Keratinocyte (primary cell): ENCODE measurements at regions not wholly inside any gene's neighbourhood (a gene's known extent, or its start where the extent isn't known, plus 50 kb on each side); places are given as distances from the start of the nearest gene placed in this dataset.

Experiments
- DNase-seq: peaks from one replicate; pipeline ENCODE4 v3.0.0-alpha.2; 2011; ENCODE audit warnings: low read depth, missing footprints, low spot score
- FAIRE-seq: peaks from 2 replicates; lab custom pipeline; 2011; peaks lifted over from hg19 to GRCh38; lab: Jason Lieb, UNC
- H2AFZ ChIP-seq: 2 replicates; pipeline ENCODE4 v1.6.0; 2012; ENCODE audit warnings: low read length, control low read depth, inconsistent platforms; ENCODE audit not compliant: control insufficient read depth
- H3K27ac ChIP-seq: 2 replicates; pipeline ENCODE4 v1.5.1; 2011; ENCODE audit warnings: low read length; ENCODE audit not compliant: control insufficient read depth, insufficient read depth
- H3K27me3 ChIP-seq: 3 replicates; pipeline ENCODE4 v1.6.0; 2011; ENCODE audit warnings: low read length; ENCODE audit not compliant: control insufficient read depth, insufficient read depth; ENCODE audit errors: extremely low read depth
- H3K36me3 ChIP-seq, 2 experiments: 2 replicates in 1 of 2; 3 replicates in 1 of 2; pipeline ENCODE4 v1.5.1; 2011; ENCODE audit warnings: low read length in 2 of 2, mild to moderate bottlenecking in 1 of 2; ENCODE audit not compliant: control insufficient read depth in 2 of 2, insufficient read depth in 2 of 2; ENCODE audit errors: extremely low read depth in 1 of 2
- H3K4me1 ChIP-seq: 3 replicates; pipeline ENCODE4 v1.5.1; 2011; ENCODE audit warnings: low read length; ENCODE audit not compliant: control insufficient read depth, insufficient read depth; ENCODE audit errors: extremely low read depth
- H3K4me2 ChIP-seq: 3 replicates; pipeline ENCODE4 v1.6.0; 2011; ENCODE audit warnings: low read depth, low read length; ENCODE audit not compliant: control insufficient read depth, insufficient read depth; ENCODE audit errors: extremely low read depth
- H3K4me3 ChIP-seq, 3 experiments: fragments of 200-600 bp in 1 of 3; sonication (generic) in 1 of 3; 2 replicates in 2 of 3; 3 replicates in 1 of 3; pipeline ENCODE4 v1.5.1; 2011 to 2016; ENCODE audit warnings: low read length in 3 of 3, mild to moderate bottlenecking in 3 of 3, control low read depth in 2 of 3, inconsistent platforms in 1 of 3, low read depth in 1 of 3, mixed read lengths in 1 of 3, mixed run types in 1 of 3, moderate library complexity in 1 of 3; ENCODE audit not compliant: control insufficient read depth in 2 of 3, insufficient read depth in 2 of 3; ENCODE audit errors: extremely low read depth in 1 of 3
- H3K79me2 ChIP-seq: 2 replicates; pipeline ENCODE4 v1.6.0; 2012; ENCODE audit warnings: low read length; ENCODE audit not compliant: control insufficient read depth, insufficient read depth
- H3K9ac ChIP-seq: 3 replicates; pipeline ENCODE4 v1.6.0; 2011; ENCODE audit warnings: low read length; ENCODE audit not compliant: control insufficient read depth, insufficient read depth; ENCODE audit errors: extremely low read depth
- H3K9me1 ChIP-seq: 3 replicates; pipeline ENCODE4 v1.6.0; 2011; ENCODE audit warnings: low read length; ENCODE audit not compliant: control insufficient read depth, insufficient read depth; ENCODE audit errors: extremely low read depth
- H3K9me3 ChIP-seq: 2 replicates; pipeline ENCODE4 v1.5.1; 2012; ENCODE audit warnings: low read depth, low read length; ENCODE audit not compliant: control insufficient read depth
- H4K20me1 ChIP-seq: 3 replicates; pipeline ENCODE4 v1.6.0; 2011; ENCODE audit warnings: low read length; ENCODE audit not compliant: control insufficient read depth, insufficient read depth; ENCODE audit errors: extremely low read depth
- CTCF ChIP-seq, 3 experiments: IDR thresholded peaks in 1 of 3; conservative IDR thresholded peaks in 1 of 3; optimal IDR thresholded peaks in 1 of 3; 2 replicates in 2 of 3; 3 replicates in 1 of 3; pipeline versions ENCODE3 to v1.5.1; 2011; ENCODE audit warnings: low read length in 3 of 3, mild to moderate bottlenecking in 3 of 3, moderate library complexity in 2 of 3, control low read depth in 1 of 3, inconsistent platforms in 1 of 3; ENCODE audit not compliant: insufficient read depth in 2 of 3; ENCODE audit errors: extremely low read depth in 1 of 3
- EZH2 ChIP-seq: IDR thresholded peaks from one replicate; pipeline ENCODE4 v1.6.1; 2012; ENCODE audit warnings: inconsistent platforms, mild to moderate bottlenecking, low read length, moderate library complexity
- dilution Hi-C: fragments of 300-500 bp; cut with MboI; formaldehyde crosslinking; loops from one replicate; pipeline ENCODE4 v1.7.0; 2020; ENCODE audit warnings: low sequenced_read_pairs; ENCODE audit not compliant: extremely low pct_ligation_motif_present

DNA sequence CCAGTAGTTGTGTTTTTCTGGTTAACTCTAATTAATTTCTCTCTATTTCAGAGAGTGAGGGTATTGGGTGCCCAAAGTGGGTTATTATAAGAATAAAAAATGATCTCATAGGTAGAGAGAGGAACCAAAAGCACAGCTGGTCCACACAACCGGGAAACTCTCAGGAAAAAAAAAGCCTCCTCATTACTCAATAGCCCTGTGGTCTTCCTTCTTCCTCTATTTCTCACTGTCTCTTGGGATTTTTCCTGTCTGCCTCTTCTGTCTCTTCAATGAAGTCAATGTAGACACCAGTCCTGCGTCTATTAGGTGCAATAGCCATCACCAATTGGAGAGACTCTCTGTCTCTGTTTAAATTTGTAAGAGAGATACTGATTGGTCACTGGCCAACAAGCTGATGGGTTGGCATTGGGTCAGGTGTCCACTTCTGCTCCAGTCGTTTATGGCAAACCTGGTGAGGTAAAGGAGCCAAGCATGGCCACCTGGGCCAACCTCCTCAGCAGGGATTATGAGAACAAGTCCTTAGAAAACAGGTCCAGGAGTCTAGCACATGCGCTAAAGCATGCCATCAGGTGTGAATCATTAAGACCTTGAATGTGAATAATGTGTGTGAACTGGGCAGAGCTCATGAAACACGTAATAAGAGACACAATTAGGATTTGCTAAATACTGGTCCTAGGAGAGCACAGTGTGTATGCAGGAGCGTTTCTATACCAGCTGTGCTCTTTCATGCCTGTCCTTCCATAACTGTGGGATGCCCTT, 443.0 kb upstream of the RUNX1 start:
- H3K27ac ChIP-seq, result no peak overlapping the region
- H3K4me1 ChIP-seq, result peaks cover 4% of the 10 kb centered on the region
- TF ChIP-seq CTCF (optimal IDR thresholded peaks at IDR 0.05 in 1 of 3, IDR thresholded peaks at IDR 0.05 in 1 of 3, conservative IDR thresholded peaks at IDR 0.05 in 1 of 3; ENCODE audit: extremely low read depth in 1 of 3, insufficient read depth in 2 of 3, low read length in 3 of 3), result no peak
- TF ChIP-seq EZH2, result no peak
- no peak overlapping the region for H2AFZ ChIP-seq
- no peak for DNase-seq
- FAIRE-seq, result no peak
- no peak overlapping the region for H3K4me2 ChIP-seq
- no peaks in the 10 kb centered on the region for H4K20me1 ChIP-seq
- no peaks in the 10 kb centered on the region for H3K9me3 ChIP-seq
- dilution Hi-C loops, result no loop called here
- no peak overlapping the region for H3K9ac ChIP-seq
- H3K27me3 ChIP-seq, result no peaks in the 10 kb centered on the region
- no peak overlapping the region for H3K4me3 ChIP-seq
- no peaks in the 10 kb centered on the region for H3K36me3 ChIP-seq
- H3K9me1 ChIP-seq, result no peaks in the 10 kb centered on the region
- H3K79me2 ChIP-seq, result no peaks in the 10 kb centered on the region

- Histone ChIP-seq H3K27me3 (no peaks in the 10 kb centered on the region), H3K79me2 (no peaks in the 10 kb centered on the region), H3K36me3 (no peaks in the 10 kb centered on the region), H3K27ac (no peak overlapping the region), H3K9me3 (no peaks in the 10 kb centered on the region), H3K4me2 (no peak overlapping the region), H3K4me1 (peaks cover 4% of the 10 kb centered on the region), H4K20me1 (no peaks in the 10 kb centered on the region), H3K9ac (no peak overlapping the region), H3K4me3 (no peak overlapping the region), H2AFZ (no peak overlapping the region), H3K9me1 (no peaks in the 10 kb centered on the region)
- DNase-seq (no peak), FAIRE-seq (no peak)
- dilution Hi-C loops, result no loop called here
- TF ChIP-seq CTCF (optimal IDR thresholded peaks at IDR 0.05 in 1 of 3, IDR thresholded peaks at IDR 0.05 in 1 of 3, conservative IDR thresholded peaks at IDR 0.05 in 1 of 3; ENCODE audit: extremely low read depth in 1 of 3, insufficient read depth in 2 of 3, low read length in 3 of 3) (no peak), EZH2 (no peak)
Observed at GRCh38 chr21:35491114-35491513, 442.0 kb upstream of the RUNX1 start.
